ENCODE measurements at regions not wholly inside any gene's neighbourhood (a gene's known extent, or its start where the extent isn't known, plus 50 kb on each side); places are given as distances from the start of the nearest gene placed in this dataset.

DNA sequence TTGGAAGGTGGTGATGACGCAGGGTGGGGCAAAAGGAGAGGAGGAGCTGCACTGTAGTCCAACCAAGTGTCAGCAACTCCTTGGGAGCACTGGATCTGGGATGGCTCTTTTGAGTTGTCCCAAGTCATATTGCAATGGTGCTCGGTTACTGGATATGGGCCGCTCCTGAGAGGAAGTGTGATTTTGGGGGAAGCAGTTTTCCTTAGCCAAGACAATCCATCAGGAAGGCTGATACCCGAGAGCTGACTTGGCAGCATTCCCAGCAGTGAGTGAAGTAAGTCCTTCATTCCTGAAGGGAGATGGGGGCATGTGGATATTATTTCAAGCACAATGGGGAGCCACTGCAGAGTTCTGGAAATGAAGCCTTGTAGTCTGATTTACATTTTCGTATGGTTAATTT, 354.1 kb downstream of the RFPL4B start:
- DNase-seq (ENCODE audit: low read depth in 3 of 3, low spot score in 1 of 3) = no peak

- DNase-seq (ENCODE audit: low read depth in 3 of 3, low spot score in 1 of 3) = no peak
Measured at GRCh38 chr6:112710710-112711109, 363.6 kb downstream of the RFPL4B start.

GRCh38 chr6:112713402-112713801, 366.3 kb downstream of the RFPL4B start:
- DNase-seq (ENCODE audit: low read depth in 3 of 3, low spot score in 1 of 3) = no peak

- DNase-seq (ENCODE audit: low read depth in 3 of 3, low spot score in 1 of 3) = no peak
Measured at GRCh38 chr6:112717401-112717800, 370.3 kb downstream of the RFPL4B start.

GRCh38 chr6:112717856-112718255, 370.7 kb downstream of the RFPL4B start:
- DNase-seq (ENCODE audit: low read depth in 3 of 3, low spot score in 1 of 3) = no peak

- no peak for DNase-seq (ENCODE audit: low read depth in 3 of 3, low spot score in 1 of 3)
Measured at GRCh38 chr6:112725541-112726085, 378.5 kb downstream of the RFPL4B start.

- DNase-seq (ENCODE audit: low read depth in 3 of 3, low spot score in 1 of 3) = no peak
Measured at GRCh38 chr6:112735129-112735528, 388.0 kb downstream of the RFPL4B start.

- DNase-seq (ENCODE audit: low read depth in 3 of 3, low spot score in 1 of 3) = no peak
Measured at GRCh38 chr6:112739766-112740165, 392.6 kb downstream of the RFPL4B start.

DNA sequence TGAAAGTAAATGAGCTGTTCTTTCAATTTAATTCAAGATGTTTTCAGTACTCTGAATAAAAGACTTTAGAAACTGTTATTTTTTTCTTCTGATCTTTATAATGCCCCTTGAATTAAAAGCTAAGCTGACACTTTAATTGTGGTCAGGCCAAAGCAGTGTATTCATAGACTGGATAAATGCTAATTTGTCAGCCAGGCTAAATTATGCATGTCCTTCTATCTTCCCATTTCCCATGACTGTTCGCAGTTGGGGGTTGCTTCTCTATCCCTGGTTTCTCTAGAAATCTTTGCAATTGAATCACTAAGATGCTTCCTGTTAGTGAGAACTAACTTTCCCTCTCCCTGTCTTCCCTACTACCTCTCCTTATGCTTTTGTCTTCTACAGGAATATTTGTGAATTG, 396.2 kb downstream of the RFPL4B start:
- DNase-seq (ENCODE audit: low read depth in 3 of 3, low spot score in 1 of 3) = no peak

- no peak for DNase-seq (ENCODE audit: low read depth in 3 of 3, low spot score in 1 of 3)
Measured at GRCh38 chr6:112744827-112745226, 397.7 kb downstream of the RFPL4B start.

DNA sequence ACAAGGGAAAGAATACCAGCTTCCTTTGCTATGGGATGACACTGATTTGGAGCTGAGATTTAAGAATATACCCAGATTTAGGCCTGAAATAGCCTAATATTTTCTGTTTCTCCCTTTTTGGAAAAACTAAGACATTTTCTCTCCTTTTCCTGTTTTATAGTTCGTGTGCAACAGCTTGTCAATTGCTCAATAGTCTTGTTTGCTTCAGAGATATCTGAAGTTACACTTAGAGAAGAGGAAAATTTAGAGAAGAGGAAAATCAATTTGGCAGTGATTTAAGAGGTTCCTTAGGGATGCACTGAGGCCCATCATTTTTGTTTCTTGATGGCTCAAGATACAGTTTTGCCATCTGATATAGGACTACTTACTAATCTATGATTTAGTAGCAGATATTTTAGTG, 398.6 kb downstream of the RFPL4B start:
- no peak for DNase-seq (ENCODE audit: low read depth in 3 of 3, low spot score in 1 of 3)

- no peak for DNase-seq (ENCODE audit: low read depth in 3 of 3, low spot score in 1 of 3)
Measured at GRCh38 chr6:112749673-112750072, 402.5 kb downstream of the RFPL4B start.

DNA sequence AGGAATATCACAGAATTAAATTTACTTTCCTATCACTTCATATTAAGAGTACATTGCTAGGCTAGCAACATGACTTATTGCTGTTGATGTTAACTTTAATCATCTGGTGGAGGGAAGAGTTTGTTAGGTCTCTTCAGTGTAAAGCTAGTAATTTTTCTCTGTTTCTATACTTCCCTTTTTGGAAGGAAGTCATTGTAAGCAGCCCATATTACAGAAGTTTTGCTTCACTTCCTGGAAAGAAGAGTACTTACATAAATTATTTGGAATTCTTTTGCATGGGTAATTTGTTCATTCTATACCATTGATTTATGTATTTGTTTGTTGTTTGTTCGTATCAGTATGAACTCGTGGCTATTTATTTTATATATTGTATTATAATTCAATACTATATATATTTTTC, 405.2 kb downstream of the RFPL4B start:
- DNase-seq (ENCODE audit: low read depth in 3 of 3, low spot score in 1 of 3) = no peak

GRCh38 chr6:112752791-112753190, 405.7 kb downstream of the RFPL4B start:
- no peak for DNase-seq (ENCODE audit: low read depth in 3 of 3, low spot score in 1 of 3)

DNA sequence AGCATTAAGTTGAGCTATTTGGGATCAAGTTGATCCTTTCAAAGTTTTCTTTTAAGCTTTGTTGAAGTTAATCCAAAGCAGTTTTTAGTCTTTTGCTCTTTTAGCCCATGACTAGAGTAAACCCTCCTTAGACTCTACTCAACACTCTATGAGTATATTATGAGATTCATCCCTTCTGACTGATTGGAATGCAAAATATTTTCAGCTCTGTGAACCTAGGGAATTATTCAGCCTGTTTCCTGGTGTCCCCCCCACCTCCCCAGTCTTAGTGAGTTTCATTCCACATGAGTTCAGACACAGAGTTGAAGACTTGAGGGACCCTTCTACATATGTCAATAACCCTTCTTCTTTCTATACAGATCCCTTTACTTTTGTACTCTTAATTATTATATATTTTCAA, 413.7 kb downstream of the RFPL4B start:
- DNase-seq (ENCODE audit: low read depth in 3 of 3, low spot score in 1 of 3) = no peak

DNA sequence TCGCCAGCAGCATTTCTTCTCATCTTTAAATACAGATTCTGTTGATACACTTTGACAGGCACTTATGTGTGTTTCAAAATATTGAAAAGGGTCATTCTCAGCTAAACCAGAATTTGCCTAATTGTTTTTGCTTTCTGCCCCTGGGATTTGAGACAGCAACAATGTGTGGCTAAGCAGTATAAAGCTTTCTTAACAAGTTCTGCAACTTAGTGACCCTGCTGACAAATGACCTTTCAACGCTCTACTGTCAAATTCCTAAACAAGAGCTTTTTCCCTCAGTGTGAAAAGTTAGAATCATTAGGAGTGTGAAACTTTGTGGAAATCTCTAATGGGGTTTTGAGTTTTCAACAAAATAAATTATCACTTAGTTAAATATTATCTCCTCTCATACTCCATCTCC, 414.6 kb downstream of the RFPL4B start:
- no peak for DNase-seq (ENCODE audit: low read depth in 3 of 3, low spot score in 1 of 3)

DNA sequence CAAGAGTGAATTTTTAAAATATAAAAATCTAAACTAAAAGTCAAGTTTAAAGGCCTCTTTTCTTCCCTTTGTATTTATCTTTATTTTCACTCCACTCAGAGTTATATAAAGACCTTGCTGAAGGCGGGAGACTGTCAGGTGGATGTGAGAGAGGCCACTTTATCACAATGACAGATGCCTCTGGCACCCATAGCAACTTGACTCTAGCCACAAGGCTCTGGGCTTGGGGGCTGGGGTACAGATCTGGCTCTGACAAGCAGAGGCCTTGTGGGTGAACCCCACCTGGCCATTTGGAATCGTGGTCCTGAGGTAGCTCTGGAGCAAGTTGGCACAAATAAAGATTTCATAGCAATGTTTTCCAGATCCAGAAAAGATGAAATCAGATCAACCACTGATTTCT, 417.2 kb downstream of the RFPL4B start:
- no peak for DNase-seq (ENCODE audit: low read depth in 3 of 3, low spot score in 1 of 3)

GRCh38 chr6:112770308-112770707, 423.2 kb downstream of the RFPL4B start:
- no peak for DNase-seq (ENCODE audit: low read depth in 3 of 3, low spot score in 1 of 3)

- no peak for DNase-seq (ENCODE audit: low read depth in 3 of 3, low spot score in 1 of 3)
Measured at GRCh38 chr6:112773187-112773586, 426.1 kb downstream of the RFPL4B start.

GRCh38 chr6:112774319-112774718, 427.2 kb downstream of the RFPL4B start:
- DNase-seq (ENCODE audit: low read depth in 3 of 3, low spot score in 1 of 3) = no peak

DNA sequence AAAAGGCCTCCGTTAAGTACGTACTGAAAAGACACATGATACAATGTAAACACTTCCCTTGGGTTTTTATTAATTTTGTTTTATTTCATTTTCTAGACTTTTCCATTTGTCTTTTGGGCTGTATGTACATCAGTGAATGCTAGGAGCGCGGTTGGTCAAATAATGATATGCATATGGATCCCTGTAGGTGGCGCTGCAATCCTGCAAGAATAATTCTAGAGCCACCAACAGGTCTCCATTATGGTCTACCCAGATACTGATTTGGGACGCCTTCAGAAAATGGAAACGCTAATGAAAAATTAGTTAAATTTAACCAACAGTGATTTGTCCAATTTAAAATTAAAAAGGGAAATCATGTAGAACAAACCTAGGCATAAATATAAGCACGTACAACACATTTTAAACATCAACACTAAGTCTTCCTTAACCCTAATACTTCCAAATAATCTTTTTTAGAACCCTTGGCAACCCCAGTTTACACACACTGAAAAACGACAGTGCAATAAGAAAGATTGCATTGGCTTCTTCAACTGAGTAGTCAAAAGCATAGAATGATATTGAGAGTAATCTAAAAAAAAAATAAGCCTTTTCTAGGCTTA, 433.5 kb downstream of the RFPL4B start:
- no peak for DNase-seq (ENCODE audit: low read depth in 3 of 3, low spot score in 1 of 3)

DNA sequence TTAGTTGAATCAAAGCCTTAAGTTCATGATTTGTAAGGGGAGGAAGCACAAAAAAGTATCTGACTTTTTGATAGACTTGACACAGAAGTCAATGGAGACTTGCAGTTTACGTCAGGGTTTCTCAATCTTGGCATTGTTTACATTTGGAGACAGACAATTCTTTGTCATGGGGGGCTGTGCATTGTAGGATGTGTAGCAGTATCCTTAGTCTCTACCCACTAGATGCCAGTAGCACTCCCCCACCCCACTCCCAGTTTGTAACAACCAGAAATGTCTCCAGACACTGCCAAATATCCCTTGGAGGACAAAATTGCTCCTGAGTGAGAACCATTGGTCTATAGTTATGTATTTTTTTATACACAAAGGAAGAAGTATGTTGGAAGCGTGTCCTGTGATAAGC, 434.1 kb downstream of the RFPL4B start:
- no peak for DNase-seq (ENCODE audit: low read depth in 3 of 3, low spot score in 1 of 3)

- DNase-seq (ENCODE audit: low read depth in 3 of 3, low spot score in 1 of 3) = no peak
Measured at GRCh38 chr6:112785408-112785807, 438.3 kb downstream of the RFPL4B start.
